Ureter (tissue), 1 donor: ENCODE measurements at regions not wholly inside any gene's neighbourhood (a gene's known extent, or its start where the extent isn't known, plus 50 kb on each side); places are given as distances from the start of the nearest gene placed in this dataset.

Source experiments
- DNase-seq: peaks from one replicate; pipeline ENCODE4 v3.0.0-alpha.2; 2020; ENCODE audit warnings: low spot score
- donor health status: DM: yes; HTN: yes; CAD: no.

DNA sequence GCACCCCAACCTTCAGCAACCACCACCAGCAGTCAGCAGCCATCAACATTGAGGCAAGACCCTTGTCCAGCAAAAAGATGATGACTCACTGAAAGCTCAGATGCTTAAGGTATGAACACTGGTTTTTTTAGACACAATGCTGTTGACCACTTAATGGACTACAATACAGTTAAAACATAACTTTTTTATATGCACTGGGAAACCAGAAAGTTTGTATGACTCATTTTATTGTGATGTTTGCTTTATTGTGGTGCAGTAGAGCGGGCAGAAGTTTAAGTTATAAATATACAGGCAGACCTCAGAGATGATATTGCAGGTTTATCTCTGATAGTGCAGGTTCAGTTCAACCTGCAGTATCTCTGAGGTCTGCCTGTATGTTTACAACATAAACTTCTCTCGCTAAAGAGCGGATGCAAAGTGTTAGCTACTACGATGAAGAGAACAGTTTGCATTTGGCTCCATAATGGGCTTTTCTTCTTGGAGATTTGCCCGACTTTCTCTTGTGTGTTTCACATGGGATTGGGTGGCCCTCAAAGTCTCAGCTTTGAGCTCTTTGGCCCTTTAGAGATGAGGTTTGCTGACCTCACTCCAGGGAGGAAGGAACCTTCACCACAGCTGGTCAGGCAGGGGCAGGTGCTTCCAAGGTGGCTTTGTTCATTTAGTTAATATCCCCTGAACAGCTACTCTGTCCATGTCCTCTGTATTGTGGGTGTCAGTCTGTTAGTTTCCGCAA, 84.4 kb upstream of the SHH start:
- DNase-seq = no peak

DNA sequence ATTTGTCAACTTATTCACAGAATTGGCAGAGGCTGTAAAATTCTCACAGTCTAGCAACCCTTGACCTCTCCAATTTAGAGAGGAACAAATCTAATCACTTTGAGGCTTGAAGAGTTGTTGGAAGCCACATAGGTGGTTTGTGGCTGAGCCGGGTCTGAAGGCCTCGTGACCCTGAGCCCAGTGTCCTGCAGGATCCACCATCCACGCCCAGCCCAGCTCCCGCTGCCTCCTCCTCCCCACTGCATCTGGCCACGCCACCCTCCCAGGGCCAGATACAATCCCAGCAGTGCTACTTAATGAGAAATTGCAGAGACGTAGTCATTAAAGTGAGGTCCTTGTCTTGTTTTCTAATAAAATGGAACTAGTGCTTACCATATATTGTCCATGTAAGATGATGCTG, 81.4 kb upstream of the SHH start:
- DNase-seq = no peak

DNA sequence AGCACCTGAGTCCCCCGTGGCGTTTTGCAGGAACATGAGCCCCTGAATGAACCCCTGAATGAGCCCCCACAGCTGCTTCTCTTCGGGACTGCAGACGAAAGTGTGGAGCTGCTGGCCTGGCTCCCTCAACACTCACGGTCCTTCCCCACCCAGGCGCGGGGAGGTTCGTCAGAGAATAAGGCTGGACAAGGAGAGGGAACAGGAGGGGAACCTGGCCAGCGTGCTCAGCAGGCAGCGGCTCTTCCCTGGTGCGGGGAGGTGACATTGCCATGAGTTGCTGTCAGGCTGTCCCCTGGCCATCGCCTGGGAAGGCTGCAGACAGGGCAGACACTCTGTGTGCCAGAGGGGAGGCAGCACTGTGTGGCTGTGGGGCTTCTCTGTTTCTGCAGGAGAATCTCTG, 80.9 kb upstream of the SHH start:
- DNase-seq = no peak

DNA sequence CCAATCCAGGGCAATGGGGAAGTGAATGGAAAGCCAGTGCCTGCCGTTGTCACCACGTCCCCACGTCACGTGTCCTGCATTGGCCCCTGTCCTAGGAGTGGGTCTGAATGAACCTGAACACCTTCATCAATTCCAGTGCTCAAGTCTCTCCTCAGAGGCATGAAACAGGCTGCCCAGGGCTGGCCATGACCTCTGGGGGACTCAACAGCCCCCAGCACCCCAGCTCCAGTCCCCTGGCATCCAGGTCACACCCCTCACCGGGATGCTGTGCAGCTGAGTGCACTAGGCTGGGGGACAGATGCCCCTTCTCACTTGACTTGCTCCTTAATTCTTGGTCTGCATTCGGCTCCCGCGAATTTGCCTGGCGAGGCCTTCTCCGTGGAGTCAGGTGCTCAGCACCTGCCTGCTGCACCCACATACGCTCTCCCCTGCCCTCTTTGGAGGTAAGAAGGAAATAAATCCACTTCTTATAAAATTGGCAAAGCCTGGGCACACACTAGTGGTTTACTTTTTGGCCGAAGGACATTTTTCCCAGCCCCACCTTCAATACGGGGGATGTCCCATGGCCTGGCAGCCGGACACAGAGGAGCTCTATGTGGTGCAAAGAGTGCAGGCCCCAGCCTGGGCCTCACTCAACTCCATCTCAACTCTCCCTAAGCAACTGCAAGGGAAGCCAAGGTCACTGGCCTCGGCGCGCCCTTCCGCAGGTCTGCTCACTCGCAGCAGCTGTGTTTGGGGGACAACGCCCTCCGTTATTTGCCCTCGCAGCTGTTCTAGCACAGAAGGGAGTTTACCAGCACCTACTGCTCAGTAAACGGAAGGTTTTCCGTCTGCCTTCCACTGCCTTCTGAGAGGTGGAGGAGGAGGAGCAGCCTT, 77.6 kb upstream of the SHH start:
- DNase-seq = no peak

DNA sequence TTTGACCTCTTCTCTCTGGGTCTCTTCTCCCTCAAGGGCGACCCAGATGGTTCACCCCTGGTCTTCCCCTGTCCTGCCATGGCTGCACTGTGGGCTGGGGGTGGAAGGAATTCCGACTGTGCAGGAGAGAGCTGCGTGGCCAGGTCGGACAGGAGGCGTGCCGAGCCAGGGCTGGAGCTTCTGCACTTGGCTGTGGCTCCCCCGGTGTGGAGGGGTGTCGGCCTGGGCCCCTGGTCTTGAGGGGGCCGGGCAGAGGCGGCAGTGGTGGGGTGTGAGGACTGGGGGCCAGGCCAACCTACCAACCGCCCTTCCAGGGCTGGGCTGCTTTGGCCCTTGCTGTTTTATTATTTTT, 74.9 kb upstream of the SHH start:
- DNase-seq = no peak

DNA sequence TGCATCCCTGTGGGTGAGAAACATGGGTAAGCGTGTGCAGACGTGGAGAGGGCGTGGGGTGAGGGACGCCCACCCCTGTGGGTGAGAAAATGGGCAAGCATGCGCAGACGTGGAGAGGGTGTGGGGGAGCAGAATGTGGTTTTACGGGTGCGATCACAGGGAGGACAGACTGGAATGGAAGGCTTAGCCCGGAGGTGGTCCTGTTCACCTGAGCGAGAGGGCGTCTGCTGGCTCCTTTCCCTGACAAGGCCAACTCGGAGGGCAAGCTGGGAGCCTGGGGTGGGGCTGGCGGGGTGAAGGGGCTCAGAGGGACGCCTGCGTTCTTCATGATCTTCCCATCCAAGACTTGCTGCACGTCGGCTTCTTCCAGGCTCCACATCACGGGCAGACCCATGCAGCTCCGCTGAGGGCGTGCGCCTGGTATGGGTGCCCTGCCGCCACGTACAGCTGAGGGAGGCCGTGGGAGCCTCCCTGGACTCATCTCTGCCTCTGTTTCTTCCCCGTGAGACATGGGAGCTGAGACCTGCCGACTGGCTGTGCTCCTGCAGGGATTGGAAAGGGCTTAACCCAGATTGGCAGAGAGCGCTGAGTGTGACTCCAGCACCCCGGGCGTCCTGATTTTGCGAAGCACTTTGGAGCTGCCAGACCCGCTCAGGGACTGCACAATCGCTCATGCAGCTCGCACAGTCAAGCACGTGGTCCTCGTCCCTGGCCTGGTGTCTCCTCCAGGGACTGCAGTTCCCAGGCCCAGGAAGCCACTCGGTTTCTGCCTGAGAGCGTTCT, 74.3 kb upstream of the SHH start:
- DNase-seq = no peak

DNA sequence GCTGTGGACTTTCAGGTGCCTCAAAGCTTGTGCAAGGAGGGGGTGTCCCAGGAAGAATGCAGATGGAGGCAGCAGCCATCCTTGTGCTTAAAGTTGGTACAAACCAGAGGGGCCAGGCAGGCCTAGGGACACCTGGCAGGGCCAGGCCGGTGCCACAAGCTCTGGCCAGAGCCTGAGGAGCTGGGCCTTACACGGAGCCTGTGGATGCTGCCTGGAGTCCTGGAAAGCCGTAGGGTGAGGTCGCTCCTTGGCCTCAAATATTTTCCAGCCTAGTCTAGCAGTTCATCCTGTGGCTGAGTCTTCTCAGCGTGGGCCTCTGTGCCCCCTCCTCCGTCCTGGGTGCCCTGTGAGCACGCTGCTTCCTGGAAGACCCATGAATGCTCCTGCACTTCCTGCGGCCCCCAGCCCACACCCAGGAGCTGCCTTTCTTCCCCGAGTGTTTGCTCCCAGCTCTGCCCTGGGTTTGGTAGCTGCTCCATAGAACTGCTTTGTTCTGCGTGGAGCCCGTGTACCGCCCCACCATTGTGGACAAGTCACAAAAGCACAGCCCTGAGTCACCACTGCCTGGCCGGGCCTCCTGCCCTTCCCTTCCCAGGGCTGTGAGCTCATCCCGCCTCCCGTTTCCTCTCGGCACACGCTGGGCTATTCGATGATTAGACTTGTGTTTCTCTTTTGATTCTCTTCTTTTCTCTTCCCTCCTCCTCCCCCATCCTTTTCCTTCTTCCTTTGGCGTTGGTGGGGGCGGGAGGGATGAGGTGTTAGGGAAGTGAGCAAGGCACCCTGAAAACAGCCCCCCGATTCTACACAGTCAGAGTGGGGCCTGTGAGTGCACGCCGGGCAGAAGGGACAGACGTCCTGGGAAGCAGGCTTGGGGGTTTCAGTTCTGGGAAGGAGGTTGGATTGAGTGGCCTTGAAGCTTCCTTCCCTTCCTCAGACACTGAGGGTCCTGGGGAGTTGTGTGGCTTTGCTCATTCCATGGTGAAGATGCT, 73.2 kb upstream of the SHH start:
- peak; percentile 56 for DNase-seq

DNA sequence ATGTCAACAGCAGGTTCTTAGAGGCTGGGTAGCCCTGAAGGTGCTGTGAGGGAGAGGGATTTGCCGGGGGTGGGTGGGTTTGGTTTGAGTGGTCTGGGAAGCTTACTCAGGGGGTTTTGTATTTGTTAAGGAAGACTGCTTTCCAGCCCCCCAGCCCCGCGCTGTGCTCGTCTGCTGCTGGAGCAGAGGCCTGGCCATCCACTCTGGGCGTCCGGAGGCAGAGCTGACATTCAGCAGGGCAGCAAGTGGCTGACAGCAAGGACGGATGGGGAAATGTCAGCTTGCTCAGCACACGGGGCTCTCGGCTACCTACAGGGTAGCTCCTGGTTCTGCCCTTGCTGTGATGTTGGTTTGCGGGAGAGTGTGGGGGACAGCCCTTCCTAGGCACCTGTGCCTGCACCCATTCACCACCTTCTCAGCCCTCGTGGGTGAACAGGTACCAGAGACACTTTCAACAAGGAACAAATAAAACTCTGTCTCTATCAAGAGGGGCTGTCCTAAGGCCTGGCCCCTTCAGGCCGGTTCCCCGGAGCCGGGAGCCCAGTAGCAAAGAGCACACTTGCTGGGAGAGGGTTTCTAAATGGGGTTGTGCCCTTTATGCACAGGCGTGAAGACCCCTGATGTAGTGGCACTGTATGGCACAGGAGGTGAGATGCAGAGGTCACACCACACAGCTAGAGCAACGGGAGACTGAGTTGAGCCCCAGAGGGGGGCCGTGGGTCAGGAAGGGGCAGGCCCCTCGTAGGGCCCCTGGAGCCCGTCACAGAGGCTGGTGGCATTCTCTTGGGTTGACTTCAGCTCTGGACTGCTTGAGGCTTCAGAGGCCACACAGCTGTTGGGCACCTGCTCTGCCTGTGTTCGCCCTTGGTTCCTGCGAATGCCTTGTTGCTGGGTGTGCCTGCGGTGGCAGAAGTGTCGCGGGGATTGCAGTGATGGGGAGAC, 72.2 kb upstream of the SHH start:
- DNase-seq = no peak

DNA sequence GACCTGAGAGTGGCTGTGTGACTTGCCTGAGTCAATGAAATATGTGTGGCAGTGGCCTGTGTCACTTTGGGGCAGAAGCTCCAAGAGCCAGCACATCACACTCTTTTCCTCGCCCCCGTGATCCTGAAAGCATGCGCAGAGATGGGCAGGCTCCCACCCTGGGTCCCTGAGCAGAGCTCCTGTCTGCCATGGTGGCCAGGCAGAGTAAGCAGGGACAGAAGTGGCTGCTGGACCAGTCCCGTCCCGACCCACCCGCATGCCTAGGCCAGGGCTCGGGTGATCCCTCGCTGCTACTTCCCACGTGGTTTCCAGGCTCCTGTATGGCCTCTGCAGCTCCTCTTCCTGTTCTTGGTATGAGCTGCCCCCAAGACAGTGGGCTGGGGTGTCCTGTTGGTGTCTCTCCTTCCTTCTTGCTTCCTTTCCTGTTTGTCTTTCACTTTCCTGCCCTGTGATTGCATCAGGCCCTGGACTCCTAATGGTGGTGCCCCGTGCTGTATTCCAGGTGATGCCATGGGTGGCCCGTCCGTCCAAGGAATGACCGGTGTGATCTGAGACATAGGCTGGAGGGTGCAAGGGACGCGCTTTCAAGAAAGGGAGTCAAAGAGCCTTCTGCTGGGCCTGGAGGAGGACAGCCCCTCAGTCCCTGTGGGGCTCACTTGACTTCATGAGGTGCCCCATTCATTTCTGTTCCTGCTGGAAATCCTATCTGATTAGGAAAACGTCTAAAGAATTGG, 71.4 kb upstream of the SHH start:
- no peak for DNase-seq

DNA sequence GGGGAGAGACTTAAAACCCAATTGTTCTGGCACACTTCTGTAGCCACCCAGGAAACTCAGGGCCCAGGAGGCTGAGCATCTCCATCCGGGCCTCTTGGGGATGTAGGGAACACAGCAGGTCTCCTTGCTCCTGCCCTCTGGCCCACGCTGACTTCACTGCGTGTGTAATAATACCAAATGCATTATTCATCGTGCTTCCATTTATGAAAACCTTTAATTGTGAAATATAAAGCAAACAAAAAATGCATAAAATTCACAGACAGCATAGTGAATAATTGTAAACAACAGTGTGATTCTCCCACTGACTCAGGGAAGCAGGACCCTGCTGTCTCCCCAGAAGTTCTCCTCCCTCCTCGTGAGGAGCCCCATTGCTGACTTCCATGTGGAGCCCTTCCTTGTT, 70.3 kb upstream of the SHH start:
- no peak for DNase-seq

DNA sequence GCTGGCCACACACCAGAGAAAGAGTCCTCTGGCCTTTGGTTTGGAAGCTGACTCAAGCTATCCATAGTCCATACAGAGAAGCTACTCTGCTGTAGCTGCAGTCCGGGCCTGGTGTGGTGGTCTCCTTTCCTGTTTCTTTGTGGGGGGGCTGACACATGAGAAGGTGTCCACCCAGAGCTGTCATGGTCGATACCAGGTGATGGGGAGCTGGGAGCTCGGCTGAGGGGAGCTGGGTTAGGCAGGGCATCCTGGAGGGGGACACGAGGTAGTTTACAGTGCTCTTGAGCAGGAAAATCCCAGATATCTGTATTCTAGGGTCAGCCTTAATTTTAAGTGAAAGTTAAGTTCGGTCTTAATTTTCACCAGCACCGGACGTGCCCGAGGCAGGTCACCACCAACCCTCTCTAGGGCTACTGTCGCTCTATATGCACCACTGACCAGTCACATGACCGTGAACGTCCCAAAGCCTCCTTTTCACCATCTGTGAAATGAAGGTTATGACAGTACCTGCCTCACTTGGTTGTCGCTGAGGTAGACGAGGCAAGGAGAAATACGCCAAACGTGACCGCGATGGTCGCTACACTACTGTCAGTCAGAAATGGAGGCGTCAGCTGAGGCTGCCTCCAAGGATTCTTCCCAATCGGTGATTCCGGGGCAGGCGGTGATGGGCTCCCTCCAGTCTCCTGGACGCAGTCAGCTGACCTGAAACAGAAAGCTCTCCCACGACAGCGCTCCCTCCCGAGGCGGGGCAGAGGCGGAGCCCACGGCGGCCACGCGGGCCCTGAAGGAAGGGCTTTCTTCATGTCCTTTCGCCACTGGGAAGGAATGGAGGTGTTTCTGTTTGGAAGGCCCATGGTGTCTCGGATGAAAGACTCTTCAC, 69.4 kb upstream of the SHH start:
- no peak for DNase-seq

DNA sequence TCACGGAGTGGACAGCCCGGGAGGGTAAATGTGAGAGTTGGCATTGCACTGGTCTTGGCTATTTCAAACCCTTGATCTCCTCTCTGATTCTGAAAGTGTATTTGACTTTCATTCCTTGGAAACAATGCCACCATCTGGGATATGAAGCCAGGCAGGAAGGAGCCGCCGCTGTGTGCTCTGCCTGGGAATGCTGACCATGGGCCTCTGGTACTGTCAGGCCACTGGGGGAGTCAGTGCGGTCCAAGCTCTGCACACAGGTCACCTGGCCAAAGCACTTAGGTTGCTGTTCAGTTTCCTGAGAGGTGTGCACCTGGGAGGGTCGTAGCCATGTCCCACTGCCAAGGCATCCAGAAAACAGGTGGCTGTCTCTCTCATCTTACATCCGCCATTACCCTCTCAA, 68.5 kb upstream of the SHH start:
- no peak for DNase-seq

DNA sequence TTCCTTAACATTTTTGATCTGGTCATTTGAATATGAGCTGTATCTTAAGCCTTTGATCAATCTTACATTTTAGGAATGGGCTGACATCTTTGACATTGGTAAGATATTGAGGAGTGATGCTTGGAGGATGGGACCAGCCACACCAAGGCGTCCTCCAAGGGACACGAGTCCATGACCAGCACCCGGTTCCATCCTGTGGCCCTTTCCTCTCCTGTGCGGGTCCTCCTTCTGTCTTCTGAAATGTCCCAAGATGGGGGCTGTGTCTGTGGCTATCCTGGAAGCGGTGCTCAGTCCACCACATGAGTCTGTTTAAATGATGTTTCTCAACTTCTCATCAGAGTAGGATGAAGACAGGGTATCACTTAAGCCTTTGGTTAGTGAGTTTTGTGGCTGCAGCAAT, 67.3 kb upstream of the SHH start:
- DNase-seq = peak; percentile 24

DNA sequence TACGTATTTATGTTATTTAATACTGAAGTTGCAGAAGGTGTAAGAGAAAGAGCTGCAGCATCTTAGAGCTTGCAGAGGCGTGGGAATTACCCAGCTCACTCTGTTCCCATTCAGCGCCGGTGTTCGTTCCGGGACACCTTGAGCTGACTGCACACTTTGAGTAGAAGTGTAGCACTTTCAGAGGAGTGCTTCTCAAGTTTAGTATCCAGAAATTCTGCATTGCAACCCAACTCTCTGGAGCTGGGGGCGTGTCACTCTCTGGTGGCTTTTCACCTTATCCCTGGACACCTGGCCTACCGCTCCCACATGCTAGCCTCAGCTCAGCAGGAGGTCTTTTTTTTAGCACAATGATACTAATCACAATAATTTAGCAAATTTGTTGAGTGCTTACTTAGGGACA, 66.4 kb upstream of the SHH start:
- DNase-seq = no peak

DNA sequence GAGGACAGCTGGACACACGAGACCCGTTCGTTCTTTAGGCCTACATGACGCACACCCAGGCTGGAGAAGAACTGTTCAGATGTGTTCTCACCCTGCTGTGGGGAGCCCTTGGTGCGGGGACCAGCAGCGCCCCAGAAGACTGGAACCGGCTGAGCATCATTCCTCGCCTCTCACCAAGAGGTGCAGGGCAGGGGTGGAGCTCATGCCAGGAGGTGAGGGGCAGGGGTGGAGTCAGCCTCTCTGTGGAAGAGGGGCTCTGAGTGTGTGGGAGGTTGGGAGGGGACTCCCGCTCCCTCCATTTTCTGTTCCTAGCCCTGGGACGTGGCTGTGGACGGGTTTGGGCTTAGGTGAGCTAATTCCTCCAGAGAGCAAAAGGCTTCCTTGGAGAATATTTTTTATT, 66.0 kb upstream of the SHH start:
- peak; percentile 32 for DNase-seq

DNA sequence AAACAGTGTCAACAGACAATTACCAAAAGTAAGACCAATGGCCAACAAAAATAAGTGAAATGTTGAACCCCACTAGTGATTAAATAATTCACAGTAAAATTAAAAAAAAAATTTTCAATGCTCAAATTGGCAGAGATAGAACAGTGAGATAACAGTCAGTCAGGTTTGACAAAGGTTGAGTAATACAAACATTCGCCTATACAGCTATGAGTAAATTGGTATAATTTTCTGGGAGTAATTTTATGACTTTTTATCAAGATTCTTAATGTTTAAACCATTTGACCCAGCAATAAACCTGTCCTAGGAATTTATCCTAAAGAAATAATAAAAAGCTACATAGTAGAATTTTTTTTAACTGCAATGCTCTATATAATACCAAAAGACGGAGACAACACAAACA, 64.9 kb upstream of the SHH start:
- DNase-seq = no peak

DNA sequence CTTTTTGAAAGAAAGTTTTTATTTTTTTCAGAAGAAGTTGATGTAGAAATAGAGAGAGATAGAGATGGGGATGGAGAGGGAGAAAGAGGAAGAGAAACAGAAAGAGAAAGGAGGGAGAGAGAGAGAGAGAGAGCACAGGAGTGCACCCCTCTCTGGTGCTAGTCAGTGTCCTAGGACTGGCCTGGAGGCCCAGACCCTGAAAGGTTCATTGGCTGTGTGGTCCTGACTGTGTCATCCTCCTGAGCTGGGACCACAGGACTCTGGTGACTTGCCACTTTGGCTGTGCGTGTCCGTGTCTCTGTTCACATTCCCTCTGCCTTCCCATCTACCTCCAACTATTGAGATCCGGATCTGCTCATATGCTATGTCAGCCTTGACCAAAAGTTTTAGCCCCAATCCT, 62.1 kb upstream of the SHH start:
- DNase-seq = peak; percentile 10

DNA sequence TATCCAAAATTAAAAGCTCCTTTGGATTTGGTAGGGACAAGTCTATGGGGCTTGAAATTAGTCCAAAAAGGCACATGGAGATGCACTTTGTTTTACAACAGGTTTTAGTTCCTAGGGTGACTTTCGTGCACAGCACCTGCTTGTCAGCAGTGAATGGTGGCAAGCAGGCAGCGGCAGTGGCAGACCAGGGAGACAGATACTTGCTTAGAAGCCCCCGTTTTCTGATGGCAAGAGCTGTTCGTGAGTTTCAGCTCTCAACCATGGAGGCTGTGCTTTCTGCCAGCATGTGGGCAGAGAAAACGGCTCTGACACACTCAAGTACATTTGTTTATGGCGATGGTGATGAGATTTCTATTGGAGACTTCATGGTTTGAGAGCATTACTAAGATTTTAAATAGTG, 61.7 kb upstream of the SHH start:
- peak; percentile 22 for DNase-seq
